Activated CD8-positive, alpha-beta T cell treated with anti-CD3 and anti-CD28 coated beads for 36 hours (primary cell): ENCODE measurements at regions not wholly inside any gene's neighbourhood (a gene's known extent, or its start where the extent isn't known, plus 50 kb on each side); places are given as distances from the start of the nearest gene placed in this dataset.

Experiments
- ATAC-seq: fragments of 200-7000 bp; cut with Tn5 transposase; one replicate; pipeline ENCODE4 v1.10.0; 2021; ENCODE audit warnings: mild to moderate bottlenecking, moderate library complexity
- CTCF ChIA-PET: fragments of 350-600 bp; sonication (Branson Sonifier 250); formaldehyde crosslinking; loops from one replicate; lab custom pipeline; 2021; ENCODE audit warnings: antibody characterized with exemption; lab: Charles Lee
- POLR2A ChIA-PET: fragments of 350-600 bp; sonication (Branson Sonifier 250); formaldehyde crosslinking; loops from one replicate; lab custom pipeline; 2021; ENCODE audit warnings: antibody characterized with exemption; lab: Charles Lee
- DNase-seq: peaks from one replicate; pipeline ENCODE4 v3.0.0-alpha.2; 2020
- H3K27ac Mint-ChIP-seq: one replicate; pipeline ENCODE4 v1.8.0; 2021; ENCODE audit warnings: mild to moderate bottlenecking, mixed read lengths
- H3K27me3 Mint-ChIP-seq: one replicate; pipeline ENCODE4 v1.8.0; 2021; ENCODE audit warnings: mixed read lengths
- H3K36me3 Mint-ChIP-seq: one replicate; pipeline ENCODE4 v1.8.0; 2021; ENCODE audit warnings: low read depth, mixed read lengths
- H3K4me1 Mint-ChIP-seq: one replicate; pipeline ENCODE4 v1.8.0; 2021; ENCODE audit warnings: low read depth, mixed read lengths
- H3K4me3 Mint-ChIP-seq: one replicate; pipeline ENCODE4 v1.8.0; 2021; ENCODE audit warnings: mild to moderate bottlenecking, moderate library complexity, mixed read lengths
- H3K9me3 Mint-ChIP-seq: one replicate; pipeline ENCODE4 v1.8.0; 2021; ENCODE audit warnings: mixed read lengths
- intact Hi-C: fragments of 100-400 bp; cut with micrococcal nuclease; formaldehyde crosslinking; loops from one replicate; pipeline ENCODE4 v1.10.0; 2022
- TF ChIP-seq, protein P1 (sequence below): fragments of 200-600 bp; IDR thresholded peaks from one replicate; pipeline ENCODE4 v1.8.0; 2022; ENCODE audit warnings: antibody characterized with exemption, mild to moderate bottlenecking

DNA sequence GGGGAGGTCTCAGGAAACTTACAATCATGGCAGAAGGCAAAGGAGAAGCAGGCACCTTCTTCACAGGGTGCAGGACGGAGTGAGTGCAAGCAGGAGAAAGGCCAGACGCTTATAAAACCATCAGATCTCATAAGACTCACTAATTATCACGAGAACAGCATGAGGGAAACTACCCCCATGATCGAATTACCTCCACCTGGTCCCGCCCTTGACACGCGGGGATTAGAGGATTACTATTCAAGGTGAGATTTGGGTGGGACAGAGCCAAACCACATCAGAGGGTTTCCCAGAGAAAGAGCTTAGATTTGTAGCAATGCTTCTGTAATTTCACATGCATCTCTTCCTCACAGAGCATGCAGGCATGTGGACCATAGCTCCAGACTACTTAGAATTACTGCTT lies 615.7 kb upstream of the UBE2E2 start:
- H3K36me3 Mint-ChIP-seq: no peaks in the 10 kb centered on the region
- TF ChIP-seq, protein P1, sequence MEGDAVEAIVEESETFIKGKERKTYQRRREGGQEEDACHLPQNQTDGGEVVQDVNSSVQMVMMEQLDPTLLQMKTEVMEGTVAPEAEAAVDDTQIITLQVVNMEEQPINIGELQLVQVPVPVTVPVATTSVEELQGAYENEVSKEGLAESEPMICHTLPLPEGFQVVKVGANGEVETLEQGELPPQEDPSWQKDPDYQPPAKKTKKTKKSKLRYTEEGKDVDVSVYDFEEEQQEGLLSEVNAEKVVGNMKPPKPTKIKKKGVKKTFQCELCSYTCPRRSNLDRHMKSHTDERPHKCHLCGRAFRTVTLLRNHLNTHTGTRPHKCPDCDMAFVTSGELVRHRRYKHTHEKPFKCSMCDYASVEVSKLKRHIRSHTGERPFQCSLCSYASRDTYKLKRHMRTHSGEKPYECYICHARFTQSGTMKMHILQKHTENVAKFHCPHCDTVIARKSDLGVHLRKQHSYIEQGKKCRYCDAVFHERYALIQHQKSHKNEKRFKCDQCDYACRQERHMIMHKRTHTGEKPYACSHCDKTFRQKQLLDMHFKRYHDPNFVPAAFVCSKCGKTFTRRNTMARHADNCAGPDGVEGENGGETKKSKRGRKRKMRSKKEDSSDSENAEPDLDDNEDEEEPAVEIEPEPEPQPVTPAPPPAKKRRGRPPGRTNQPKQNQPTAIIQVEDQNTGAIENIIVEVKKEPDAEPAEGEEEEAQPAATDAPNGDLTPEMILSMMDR: no peak
- H3K27me3 Mint-ChIP-seq: no peaks in the 10 kb centered on the region
- no peaks in the 10 kb centered on the region for H3K9me3 Mint-ChIP-seq
- no peak overlapping the region for H3K27ac Mint-ChIP-seq
- no peak for DNase-seq
- ChIA-PET POLR2A (no interaction called here), CTCF (no interaction called here)
- no peak overlapping the region for H3K4me3 Mint-ChIP-seq
- no peaks in the 10 kb centered on the region for H3K4me1 Mint-ChIP-seq
- no peak for ATAC-seq
- intact Hi-C loops: no loop called here

DNA sequence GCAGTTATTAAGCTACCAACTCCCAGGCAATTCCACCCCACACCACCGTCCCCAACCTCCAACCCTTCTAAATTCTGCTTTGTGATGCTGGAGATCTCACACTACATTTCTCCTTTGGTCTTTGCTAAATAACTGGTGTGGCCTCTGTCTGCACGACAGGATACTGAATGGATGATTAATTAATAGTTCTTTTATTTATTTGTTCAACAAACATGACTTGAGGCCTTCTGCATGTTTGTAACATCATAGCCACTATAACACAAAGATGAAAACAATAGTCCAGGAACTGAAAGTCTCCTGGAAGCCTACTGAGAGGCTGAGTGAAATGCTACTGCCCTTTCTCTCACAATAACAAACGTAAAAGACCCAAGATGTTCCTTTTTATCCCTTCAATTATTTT lies 609.5 kb upstream of the UBE2E2 start:
- ChIA-PET CTCF (no interaction called here), POLR2A (no interaction called here)
- ATAC-seq (no peak), DNase-seq (no peak)
- intact Hi-C loops: no loop called here
- Mint-ChIP-seq H3K27me3 (peaks cover 1% of the 10 kb centered on the region), H3K4me3 (no peak overlapping the region), H3K27ac (no peak overlapping the region), H3K4me1 (no peaks in the 10 kb centered on the region), H3K36me3 (no peaks in the 10 kb centered on the region), H3K9me3 (peaks cover 4% of the 10 kb centered on the region)
- TF ChIP-seq, protein P1: no peak

DNA sequence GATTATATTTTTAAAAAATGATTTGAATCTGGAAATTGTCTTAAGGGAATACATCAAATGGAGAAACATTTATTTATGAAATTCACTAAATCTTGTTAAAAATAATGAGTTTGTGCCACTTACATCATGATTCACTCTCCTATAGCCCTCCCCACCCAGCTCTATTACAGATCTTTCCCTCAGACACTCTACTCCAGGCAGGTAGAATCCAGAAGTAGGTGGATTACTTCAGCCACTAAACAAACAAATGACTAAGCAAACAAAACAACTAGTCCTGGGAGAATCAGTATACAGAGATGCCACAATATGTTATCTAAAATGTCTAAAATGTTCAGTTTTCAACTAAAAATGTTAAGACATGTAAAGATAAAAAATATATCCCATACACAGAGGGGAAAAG lies 608.1 kb upstream of the UBE2E2 start:
- Mint-ChIP-seq H3K27me3 (peaks cover 1% of the 10 kb centered on the region), H3K27ac (no peak overlapping the region), H3K9me3 (peaks cover 4% of the 10 kb centered on the region), H3K4me1 (no peaks in the 10 kb centered on the region), H3K36me3 (no peaks in the 10 kb centered on the region), H3K4me3 (no peak overlapping the region)
- ChIA-PET CTCF (no interaction called here), POLR2A (no interaction called here)
- TF ChIP-seq, protein P1: no peak
- intact Hi-C loops: no loop called here
- no peak for ATAC-seq
- DNase-seq: no peak

DNA sequence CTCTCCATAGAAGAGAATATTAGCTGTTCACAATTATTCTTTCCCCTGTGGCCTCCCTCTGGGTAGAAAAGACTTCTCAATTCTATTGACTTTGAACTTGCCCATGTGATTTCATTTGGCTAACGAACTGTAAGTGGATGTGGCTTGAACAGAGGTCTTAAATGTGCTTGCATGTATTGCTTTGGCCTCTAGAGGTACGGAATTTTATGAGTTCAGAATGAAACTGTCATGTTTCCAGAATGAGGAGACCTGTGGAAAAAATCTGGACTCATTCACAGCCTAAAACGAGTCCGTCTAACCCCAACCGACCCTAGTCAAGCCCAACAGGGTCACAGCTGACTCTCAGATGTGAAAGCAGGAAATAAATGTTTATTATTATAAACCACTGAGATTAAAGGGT lies 596.7 kb upstream of the UBE2E2 start:
- Mint-ChIP-seq H3K9me3 (peaks cover 2% of the 10 kb centered on the region), H3K4me1 (no peaks in the 10 kb centered on the region), H3K27ac (no peak overlapping the region), H3K36me3 (no peaks in the 10 kb centered on the region), H3K4me3 (no peak overlapping the region), H3K27me3 (no peaks in the 10 kb centered on the region)
- CTCF ChIA-PET: no interaction called here
- DNase-seq: no peak
- ATAC-seq: no peak
- intact Hi-C loops: no loop called here
- POLR2A ChIA-PET: no interaction called here
- TF ChIP-seq, protein P1: no peak

DNA sequence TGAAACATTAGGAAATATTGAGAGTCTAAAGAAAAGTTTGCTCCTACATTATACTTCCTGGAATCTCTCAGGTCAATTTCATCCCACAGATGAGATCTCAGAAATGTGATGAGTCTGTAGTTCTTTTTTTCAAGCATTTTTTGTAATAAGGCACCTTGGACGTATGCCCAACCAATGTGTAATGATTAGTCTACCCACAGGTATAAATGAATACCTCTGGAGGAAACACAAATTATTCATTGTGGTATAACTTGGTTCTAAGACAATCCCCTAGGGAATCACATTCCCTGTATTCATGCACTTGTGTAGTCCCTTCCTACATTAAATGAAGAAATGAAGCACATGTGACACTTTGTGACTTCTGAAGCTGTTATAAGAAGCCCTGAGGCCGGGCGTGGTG lies 596.2 kb upstream of the UBE2E2 start:
- Mint-ChIP-seq H3K4me3 (no peak overlapping the region), H3K27ac (no peak overlapping the region), H3K9me3 (peaks cover 2% of the 10 kb centered on the region), H3K4me1 (no peaks in the 10 kb centered on the region), H3K27me3 (no peaks in the 10 kb centered on the region), H3K36me3 (no peaks in the 10 kb centered on the region)
- POLR2A ChIA-PET: no interaction called here
- no peak for ATAC-seq
- CTCF ChIA-PET: no interaction called here
- intact Hi-C loops: no loop called here
- TF ChIP-seq, protein P1: no peak
- no peak for DNase-seq
